Activated CD4-positive, alpha-beta T cell treated with anti-CD3 and anti-CD28 coated beads, Interleukin-2, amount 50 U/mL, for 48 hours (primary cell): ENCODE measurements at regions not wholly inside any gene's neighbourhood (a gene's known extent, or its start where the extent isn't known, plus 50 kb on each side); places are given as distances from the start of the nearest gene placed in this dataset.
A peak's percentile ranks its signal among the peaks of the same experiment; 100 is the strongest.

Experiments
- DNase-seq, 2 experiments: peaks; one replicate each; pipeline ENCODE4 v3.0.0-alpha.2; 2020

DNA sequence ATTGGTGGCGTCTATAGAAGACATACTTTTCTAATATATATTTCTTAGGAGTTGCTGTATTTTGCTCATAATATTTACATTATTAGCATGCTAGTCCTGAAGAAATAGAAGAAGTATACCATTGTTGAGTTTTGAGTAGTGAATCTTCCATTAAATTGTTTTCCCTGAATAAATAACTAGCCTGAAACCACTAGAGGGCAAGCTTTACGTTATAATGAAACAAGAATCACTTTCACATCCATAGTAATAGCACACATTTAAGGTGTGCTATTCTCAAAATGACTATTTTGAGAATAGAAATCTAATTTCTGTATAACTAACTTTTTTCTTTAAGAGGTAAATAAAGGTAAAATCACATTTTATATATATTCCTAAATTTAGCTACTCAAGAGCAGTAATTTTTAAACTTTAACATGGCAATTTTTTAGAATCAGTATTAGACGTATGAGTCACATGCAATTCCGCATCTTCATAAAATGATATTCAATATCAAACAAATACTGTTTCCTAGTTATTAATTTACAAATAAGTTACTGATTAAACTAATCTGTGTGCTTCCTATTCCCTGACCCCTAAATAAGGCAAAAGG lies 213.2 kb upstream of the MANEA start:
- DNase-seq, result no peak

DNA sequence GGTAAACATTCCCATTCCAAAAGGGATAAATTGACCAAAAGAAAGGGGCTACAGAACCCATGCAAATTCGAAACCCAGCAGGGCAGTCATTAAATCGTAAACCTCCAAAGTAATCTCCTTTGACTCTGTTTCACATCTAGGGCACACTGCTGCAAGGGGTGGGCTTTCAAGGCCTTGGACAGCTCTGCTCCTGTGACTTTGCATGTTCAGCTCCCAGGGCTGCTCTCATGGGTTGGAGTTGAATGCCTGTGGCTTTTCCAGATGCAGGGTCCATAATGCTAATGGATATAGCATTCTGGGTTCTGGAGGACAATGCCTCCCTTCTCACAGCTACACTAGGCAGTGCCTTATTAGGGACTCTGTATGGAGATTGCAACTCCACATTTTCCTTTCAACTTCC lies 211.9 kb upstream of the MANEA start:
- no peak for DNase-seq

DNA sequence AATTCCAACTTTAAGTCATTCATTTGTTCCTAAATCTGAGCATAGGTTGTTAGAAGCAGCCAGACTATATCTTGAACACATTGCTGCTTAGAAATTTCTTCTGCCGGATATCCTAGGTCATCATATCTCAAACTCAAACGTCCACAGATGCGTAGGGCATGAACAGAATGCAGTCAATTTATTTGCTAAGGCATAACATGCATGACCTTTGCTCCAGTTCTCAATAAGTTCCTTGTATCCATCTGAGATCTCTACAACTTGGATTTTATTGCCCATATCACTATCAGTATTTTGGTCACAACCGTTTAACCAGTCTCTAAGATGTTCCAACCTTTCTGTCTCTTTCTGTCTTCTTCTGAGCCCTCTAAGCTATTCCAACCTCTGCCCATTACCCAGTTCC lies 210.9 kb upstream of the MANEA start:
- DNase-seq, result no peak

DNA sequence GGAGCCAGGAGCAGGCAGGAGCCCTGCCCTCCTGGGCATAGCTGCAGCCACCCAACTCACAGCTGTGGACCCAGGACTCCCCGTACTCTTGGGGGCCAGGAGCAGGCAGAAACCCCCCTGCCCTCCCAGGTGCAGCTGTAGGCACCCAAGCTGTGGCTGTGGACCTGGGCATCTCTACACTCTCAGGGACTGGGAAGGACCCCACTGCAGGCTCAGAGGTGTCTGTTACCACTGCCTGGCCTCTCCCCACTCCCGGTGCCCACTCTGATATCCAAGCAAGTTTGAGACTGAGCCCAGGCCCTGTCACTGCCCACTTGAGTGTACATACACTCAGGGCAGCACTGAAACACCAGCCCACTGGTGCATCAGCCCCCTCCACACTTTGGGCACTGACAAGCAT lies 193.5 kb upstream of the MANEA start:
- DNase-seq, result no peak

DNA sequence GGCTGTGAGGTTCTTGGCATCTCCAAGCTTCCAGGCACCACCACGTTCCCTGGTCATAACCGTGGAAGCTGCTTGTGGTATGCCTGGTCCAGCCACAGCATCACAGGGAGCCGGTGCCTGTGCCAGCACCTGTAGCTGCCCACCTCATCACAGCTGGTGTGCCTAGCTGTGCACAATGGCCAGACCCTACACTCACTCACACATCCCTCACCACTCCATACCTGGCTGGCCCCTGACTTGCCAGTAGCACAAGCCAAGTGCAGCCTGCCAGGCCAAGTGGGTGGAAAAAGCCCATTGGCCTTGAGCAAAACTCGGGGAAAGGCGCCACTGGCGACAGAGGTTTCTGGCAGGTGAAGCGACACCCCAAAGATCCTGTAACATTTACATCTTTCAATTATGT lies 192.3 kb upstream of the MANEA start:
- no peak for DNase-seq

DNA sequence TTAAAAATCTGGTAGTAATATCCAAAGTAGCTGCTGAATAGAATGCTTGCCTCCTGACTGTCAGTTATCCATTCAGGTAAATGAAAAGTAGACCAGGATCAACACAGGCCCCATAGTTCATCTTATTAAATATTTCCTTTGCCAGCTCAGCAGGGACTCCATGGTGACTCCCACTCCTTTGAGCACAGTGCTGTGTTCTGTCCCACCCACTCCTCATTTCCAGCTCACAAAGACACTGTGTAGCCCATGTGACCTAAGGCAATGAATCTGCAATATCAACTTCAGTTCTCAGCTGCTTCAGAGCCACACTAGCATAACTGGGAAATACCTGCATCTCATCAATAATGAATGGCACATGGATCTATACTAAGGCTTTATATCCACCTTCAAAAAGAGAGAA lies 189.5 kb upstream of the MANEA start:
- DNase-seq, result no peak

DNA sequence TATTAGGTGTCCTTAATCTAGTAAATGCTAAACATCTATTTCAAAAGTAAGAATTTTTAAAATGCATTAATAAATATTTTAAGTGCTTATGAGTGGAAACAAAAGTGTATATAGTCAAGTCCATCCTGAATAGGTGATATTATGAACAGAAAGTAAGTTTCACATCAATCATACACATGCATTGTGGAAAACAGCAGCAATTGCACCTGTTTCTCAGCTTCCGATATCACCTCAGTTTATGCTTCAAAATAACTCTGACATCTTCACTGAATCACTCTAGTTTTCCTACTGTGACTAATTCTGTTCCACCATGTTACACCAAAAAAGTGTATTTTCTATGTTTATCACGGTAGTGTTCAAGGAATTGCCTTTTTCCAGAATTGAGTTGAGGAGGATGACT lies 172.6 kb upstream of the MANEA start:
- no peak for DNase-seq

DNA sequence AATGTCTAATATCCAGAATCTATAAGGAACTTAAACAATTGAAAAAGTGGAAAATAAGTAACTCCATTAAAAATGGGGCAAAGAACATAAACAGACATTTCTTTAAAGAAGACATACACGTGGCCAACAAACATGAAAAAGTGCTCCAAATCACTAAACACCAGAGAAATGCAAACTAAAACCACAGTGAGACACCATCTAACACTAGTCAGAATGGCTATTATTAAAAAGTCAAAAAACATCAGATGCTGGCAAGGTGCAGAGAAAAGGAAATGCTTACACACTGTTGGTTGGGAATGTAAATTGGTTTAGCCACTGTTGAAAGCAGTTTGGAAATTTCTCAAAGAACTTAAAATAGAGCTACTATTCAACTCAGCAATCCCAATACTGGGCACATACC lies 169.2 kb upstream of the MANEA start:
- DNase-seq, result no peak

DNA sequence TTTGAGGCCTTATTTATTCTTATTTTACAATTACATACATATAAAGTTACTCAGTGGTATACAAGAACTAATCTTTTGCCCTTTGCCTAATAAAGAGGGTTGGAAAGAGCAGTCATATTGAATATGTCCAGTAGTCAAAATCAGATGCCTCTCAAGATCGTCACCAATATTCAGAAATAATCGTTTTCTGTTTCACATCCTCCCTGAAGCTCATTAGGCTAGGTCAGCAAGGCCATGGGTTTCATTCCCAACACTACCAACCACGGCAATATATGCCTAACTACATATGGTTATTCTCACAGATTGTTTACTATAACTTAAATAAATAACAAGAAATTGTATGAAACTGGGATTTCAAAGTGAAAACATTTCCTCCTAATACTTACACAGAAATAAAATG lies 167.2 kb upstream of the MANEA start:
- DNase-seq, result no peak

DNA sequence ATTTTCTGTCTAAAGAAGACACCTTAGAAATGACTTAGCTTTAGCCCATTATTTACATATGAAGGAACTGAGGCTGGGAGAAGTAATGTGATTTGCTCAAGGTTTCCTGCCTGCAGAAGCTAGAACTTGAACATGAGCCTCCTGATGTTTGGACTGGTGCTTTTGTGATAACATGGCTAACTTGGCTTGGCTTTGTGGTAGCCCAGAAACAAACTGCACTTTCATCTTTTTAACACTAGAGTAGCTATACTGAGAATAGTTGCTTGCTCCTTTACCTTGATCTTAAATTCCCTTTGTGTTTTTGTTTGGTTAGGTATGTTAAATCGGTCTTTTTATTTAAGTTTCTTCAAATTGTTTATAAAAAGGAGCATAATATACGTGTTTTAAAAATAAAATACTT lies 163.5 kb upstream of the MANEA start:
- no peak for DNase-seq

DNA sequence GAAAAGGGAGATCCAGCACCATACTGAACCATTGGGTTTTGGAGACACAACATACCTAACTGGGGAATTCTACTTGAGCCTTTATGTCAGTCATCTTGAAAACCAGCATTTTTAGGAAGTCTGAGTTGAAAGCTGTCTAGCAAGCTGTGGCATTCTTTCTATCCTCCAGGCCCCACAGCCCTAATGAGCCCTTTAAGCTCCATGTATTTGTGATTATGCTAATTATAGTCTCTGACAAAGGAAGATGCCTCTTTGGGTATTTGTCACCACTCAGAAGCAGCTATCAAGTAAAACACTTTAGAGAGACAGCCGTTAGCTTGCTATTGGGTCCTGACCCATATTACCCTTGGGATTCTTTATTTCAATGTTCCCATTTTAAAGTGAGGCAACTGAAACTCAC lies 159.5 kb upstream of the MANEA start:
- DNase-seq, result no peak

DNA sequence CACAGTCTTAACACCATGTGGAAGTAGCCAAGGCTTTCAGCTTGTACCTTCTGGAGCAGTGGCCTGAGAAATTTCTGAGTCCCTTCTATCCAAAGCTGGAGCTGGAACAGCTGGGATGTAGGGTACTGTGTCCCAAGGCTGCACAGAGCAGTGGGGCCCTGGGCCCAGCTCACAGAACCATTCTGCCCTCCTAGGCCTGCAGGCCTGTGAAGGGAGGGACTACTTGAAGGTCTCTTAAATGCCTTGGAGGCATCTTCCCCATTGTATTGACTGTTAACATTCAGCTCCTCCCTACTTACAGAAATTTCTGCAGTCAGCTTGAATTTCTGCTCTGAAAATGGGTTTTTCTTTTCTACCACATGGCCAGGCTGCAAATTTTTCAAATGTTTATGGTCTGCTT lies 156.5 kb upstream of the MANEA start:
- DNase-seq, result no peak

DNA sequence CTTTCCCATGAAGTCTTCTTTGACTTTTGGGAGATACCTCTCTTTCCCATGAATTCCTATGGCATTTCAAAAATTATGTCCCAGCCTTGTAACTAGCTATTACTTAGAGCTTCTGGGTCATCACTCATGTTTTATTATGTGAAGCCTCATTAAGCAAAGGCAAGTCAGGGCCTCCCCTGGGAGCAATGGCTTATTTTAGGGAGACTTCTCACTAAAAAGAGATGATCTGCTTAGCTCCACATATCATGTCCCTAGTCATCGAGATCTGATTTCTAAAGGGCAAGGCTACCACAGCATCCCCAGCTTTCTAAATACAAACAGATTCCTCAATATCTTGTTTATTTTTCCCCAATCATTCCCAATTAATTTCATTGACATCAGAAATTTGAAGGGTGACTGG lies 154.0 kb upstream of the MANEA start:
- DNase-seq, result no peak

DNA sequence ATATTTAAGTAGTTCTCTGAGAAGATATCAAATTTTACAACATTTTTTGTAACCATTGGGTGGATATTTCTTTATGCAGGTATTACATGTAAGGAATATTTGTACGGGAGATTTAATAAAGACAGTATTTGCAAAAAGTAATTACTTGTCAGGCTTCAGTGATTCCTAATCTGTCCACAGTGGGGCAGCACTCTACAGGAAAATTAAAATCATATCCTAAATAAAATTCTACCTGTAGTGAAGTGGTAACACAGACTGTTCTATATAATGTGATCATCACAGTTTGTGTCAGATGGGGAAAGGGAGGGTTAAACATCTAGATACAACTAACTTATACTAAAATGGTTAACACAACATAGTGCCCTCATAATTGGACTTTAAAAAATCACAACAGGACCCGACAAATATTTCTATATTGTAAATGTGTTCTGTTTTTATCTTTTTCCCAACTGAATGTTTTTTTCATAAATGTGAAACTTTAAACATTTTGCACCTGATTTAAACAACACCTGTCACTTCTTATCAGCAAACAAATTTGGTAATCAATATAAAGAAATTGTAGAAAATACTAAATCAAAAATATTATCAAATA lies 145.6 kb upstream of the MANEA start:
- DNase-seq, result peak; percentile 31 to 47

DNA sequence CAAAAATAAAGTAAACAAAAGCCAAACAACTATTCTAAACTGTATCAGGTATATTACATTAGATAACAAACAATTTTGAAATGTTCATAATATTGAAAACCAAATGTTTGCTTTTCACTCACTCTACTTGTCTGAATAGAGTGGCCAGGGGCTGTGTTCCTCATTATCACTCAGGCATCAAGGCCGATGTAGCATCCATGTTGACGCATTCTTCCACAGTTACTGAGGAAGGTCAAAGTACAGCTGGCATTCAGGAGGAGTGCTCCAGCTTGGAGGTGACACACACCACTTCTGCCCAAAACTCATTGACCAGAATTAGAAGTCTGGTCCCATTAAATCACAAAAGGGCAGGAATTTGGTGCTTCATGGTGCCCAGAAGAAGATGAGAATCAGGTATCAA lies 137.6 kb upstream of the MANEA start:
- no peak for DNase-seq

DNA sequence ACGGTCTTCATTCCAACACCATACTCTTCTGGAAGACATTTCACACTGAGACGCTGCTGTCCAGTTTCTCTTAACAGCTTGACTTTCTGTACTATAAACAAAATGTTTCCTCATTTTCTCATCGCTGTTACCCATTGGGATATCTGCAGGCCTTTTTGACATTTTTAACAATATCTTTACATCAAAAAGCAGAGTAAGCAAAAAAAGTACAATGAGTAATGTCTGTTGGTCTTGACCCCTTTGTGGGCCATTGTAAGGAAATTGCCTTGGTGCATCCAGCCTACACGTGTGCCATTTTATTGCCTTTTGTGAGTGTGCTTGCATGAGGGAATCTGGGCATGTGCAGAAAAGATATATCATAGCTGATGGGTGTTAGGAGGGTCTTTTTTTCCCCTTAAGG lies 129.1 kb upstream of the MANEA start:
- DNase-seq, result no peak

DNA sequence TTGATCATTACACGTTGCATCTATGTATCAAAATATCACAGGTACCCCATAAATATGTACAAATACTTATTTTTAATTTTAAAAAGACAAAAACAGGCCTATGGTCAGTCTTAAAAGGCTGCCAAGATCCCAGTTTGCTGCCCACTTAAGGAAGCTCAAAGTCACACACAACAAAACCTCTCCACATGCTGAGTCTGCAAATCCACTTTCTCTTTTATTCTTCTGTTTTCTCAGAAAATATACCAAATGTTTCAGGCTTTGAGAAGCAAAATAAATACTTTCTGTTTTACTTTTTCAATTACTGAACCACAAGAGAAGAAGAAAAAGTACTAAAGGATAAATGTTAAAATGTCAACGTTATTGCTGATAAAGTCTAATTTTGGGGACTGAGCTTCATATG lies 107.8 kb upstream of the MANEA start:
- no peak for DNase-seq

DNA sequence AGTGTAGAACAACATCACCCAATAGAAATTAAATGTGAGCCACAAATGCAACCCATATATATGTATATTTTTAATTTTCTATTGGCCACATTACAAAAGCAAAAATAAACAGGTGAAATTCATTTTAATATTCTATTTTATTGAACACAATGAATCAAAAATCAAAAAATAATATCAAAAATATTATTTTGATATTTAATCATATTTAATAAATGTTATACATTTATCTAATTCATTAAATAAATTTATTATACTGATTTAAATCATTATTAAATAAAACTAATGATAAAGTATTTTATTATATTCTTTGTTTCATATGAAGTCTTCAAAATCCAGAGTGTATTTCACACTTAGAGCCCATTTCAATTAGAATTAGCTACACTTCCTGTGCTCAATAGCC lies 98.4 kb upstream of the MANEA start:
- DNase-seq, result no peak

DNA sequence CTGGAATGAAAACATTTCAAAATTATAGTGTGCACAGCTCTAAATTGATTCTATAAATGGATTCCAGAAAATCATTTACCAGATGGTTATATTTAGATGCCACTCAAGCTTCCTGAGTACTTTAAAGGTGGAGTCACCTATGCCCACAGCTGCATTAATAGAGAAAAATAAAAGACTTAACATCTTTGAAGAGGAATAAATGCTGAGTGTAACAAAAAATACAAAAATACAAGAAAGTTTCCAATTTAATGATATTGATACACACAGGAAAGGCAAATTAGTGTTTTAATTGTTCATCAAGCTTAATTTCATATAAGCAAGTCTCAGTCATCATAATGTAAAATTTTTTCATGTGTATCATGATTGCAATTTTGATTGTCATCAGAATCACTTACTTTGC lies 89.5 kb upstream of the MANEA start:
- no peak for DNase-seq

DNA sequence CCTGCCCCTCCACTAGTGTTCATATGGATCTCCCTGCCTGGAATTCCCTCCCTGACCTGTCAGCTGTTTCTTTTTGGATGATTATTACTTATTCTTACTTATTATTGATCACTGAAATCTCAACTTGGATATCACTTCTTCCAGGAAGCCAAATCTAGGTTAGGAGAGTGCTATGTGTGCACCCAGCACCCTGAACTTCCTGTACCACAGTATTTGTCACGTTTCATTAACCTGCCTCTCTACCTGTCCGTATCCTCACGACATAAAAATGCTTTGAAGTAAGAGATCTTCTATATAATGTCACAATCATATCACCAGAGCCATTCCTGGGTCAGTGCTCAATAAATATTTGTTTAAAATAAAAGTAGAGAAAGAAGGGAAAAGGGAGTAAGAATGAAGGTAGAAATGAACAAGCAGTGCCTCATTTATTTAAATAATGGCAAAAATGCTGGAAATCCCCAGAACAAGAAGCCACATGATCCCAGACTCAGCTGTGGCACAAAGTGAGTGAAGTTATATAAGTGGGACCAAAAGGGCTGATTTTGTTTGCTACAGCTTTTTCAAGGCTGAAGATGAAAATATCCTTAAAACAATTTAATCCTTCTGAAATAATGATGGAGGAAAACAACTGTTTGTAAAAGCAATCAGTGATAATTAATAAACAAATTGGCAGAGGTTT lies 88.0 kb upstream of the MANEA start:
- no peak for DNase-seq

DNA sequence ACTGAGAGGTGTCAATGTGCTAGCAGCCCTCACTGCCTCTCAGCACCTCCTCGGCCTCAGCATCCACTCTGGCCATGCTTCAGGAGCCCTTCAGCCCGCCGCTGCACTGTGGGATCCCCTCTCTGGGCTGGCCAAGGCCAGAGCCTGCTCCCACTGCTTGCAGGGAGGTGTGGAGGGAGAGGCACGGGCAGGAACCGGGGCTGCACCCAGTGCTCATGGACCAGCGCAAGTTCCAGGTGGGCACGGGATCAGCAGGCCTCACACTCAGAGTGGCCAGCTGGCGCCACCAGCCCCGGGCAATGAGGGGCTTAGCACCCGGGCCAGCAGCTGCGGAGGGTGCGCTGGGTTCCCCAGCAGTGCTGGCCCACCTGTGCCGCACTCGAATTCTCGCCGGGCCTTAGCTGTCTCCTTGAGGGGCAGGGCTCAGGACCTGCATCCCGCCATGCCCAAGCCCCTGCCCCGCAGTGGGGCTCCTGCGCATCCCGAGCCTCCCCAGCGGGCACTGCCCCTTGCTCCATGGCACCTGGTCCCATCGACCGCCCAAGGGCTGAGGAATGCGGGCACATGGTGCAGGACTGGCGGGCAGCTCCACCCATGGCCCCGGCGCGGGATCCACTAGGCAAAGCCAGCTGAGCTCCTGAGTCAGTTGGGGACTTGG lies 80.4 kb upstream of the MANEA start:
- no peak for DNase-seq

DNA sequence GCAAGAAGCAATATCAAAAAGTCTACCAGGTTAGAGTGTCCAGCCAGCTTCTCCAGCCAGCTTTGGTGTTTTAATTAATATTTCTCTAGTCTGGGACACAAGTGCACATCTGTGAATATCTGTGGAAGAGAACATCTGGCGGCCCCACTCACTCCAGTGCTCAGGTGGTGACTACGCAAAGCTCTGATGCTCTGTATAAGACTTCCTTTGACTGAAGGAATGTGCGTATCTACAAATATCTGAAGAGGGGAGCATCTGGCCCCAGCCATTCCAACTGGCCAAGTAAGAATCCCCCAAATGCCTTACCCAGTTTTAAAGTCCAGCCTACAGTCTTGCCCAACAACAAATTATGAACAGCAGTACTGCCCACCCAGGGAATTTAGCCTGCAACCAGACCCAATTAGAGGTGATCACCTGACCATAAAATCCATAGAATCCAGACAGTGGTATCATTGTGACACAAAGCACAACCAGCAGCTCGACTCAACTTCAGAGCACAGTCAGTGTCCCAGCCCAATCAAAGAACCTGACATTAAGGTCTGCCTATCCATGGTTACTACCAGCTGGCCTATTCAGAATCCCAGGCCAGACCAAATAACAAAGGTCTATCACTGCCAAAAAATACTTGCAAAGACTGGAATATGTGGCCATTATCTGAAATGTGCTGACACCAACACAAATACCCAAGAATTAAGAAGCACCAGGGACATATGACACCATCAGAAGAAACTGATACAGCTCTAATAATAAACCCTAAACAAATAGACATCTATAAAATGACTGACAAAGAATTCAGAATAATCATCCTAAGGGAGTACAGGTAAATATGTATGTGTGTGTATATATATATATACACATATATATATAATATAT lies 76.1 kb upstream of the MANEA start:
- no peak for DNase-seq

DNA sequence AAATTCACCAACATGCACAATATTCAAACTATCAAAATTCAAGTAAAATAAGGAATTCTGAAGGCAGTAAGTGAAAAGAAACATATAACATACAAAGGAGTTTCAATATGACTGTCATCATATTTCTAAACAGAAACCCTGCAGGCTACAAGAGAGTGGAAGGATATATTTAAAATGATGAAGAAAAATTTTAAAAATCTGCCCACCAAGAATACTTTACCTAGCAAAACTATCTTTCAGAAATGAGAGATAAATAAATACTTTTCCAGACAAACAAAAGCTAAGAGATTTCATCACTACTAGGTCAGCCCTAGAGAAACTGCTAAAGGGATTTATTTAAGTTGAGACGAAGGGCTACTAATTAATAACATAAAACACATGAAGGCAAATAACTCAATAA lies 73.8 kb upstream of the MANEA start:
- DNase-seq, result no peak
